GM18499 (cell line): ENCODE measurements at regions not wholly inside any gene's neighbourhood (a gene's known extent, or its start where the extent isn't known, plus 50 kb on each side); places are given as distances from the start of the nearest gene placed in this dataset.
A peak's percentile ranks its signal among the peaks of the same experiment; 100 is the strongest.
"Not testable (repeated sequence)": the region's sequence is repeated elsewhere in the genome, so short reads cannot be mapped to it uniquely, and the experiment has no call there.

ENCODE experiments used
- ATAC-seq: cut with Tn5 transposase; IDR thresholded peaks from one replicate; pipeline ENCODE4 v1.9.1; 2021; ENCODE audit warnings: moderate number of reproducible peaks; ENCODE audit not compliant: insufficient read depth, unreplicated experiment

DNA sequence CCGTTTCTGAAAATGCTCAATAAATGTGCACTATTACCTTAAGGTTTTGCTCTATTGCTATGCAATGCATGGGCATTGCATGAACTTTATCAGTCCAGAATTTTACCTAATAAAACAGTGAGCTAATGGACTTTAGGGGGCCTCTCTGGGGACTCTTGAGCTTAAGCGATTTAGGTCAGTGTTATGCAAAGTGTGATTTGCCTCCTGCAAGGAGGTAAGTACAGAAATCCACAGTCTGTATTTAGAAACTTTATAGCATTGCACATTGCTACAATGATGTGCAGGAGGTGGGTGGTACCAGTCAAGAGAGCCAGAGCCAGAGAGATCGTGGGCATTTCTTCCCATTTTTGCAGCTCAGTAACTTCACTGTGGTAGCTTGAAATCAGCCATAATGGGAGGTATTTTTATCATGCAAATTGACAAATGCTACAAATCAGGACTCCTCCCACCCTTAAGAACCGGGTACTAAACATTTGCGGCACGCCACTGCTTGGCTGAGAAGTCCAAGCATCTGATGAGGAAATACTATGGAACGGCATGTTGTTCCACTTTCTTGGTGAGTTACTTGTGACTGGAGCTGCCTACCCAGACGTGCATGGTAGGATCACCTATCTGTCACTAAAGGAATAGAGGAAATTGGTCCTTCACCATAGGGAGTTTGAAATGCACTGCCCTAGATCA is 174.6 kb upstream of the PGRMC2 start:
- ATAC-seq: no peak

DNA sequence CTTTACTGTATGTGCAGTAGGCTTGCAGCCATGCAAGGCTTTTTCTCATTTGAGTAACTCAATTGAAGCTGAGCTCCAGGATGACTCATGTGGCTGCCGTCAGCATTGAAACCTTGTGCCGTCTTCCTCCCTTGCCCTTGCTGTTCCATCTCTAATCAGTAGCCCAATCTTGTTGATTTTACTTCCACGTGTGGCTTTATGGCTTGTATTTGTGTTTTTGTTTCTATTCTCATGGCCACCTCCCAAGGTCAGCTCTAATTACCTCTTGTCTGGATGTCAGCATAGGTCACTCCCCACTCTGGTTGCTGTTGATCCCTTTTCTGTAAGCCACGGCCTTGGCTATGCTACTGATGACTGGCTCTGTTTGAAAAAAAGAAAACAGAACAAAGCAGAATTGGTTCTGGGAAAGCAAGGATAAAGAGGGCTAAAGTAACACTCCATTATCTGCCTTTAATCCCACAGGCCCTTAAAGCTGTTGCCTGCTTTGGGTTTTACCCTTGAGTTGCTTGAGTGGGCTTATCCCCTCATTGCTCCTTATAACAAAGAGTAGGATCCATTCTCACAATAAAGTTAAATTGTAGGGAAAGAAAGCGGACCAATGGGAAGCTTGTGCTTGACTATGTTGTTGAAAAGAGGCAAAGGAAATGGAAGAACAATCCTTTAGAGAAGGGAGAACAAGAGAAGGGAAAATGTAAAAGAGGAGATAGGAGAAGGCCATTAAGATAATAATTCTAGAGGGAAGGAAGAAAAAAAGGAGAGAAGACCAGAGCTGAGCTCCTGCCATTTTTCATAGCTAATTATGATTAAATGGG is 173.9 kb upstream of the PGRMC2 start:
- ATAC-seq: peak; percentile 45

DNA sequence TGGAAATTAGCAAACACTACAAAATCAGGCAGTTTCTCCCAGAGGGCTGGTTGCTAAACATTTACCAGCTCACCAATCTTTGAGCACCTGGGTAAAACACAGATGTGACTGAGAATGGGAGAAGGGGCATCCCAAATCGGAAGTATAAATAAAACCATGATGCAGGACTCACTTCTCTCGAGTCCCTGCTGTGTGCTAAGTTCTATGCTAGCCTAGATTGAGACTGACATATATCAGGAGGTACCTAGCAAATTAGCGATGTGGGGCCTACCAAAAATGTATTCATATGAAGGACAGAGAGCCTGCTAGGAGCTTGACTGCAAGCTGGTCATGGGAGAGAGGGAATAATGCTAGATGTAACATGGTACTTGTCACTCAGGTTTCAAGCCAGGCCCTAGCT is 171.9 kb upstream of the PGRMC2 start:
- ATAC-seq: no peak

DNA sequence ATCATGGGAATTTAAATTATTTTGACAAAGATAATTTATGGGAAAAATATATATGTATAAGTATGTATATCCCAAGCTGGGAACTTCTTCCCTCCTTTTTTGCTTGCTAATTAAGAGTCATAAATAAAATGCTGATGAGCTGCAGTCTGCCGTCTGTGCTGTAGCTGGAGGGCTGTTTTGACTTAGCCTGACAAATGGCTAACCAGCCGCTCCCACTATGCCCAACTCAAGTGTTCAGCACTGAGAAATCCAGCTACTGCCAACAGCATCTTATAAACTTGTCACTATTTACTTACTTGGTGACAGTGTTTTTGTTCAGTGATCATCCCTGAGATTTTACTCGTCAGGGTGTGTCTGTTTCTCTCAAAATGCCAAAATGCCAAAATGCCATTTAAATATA is 171.2 kb upstream of the PGRMC2 start:
- no peak for ATAC-seq

DNA sequence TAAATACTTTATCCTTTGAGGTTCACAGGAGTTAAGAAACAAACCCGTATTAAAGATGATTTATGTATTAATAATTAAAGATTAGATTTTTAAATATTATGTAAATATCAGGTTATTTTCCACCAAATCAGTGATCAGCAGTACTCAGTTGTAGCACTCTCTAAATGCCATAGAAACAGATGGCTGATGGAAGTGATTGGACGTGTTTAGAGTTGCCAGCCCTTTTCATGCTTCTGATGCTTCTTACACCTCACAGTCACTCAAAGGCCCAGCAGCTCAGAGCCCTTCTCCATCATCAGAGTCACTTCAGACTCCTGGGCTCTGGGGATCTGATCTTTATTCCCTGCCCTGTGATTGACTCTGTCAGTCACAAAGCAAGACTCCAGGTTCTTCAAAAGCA is 170.1 kb upstream of the PGRMC2 start:
- no peak for ATAC-seq

DNA sequence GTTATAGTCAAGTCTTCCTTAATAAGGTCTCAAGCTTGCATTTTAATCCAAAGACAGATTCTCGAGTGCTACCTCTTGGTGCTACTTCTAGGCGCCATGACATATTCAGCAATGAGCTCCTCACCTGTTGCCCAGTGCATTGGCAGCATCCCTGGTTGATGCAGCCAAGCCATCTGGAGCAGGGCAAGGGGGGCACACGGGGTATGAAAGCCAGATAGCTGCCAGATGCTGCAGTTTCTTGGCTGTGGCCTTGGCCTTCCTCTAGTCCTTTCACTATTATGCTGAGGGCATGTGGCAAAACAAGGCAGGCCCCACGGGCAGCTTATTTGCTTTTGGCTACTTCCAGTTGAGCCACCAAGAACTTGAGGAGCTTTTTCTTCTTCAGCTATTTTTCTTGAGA is 168.6 kb upstream of the PGRMC2 start:
- ATAC-seq: no peak

DNA sequence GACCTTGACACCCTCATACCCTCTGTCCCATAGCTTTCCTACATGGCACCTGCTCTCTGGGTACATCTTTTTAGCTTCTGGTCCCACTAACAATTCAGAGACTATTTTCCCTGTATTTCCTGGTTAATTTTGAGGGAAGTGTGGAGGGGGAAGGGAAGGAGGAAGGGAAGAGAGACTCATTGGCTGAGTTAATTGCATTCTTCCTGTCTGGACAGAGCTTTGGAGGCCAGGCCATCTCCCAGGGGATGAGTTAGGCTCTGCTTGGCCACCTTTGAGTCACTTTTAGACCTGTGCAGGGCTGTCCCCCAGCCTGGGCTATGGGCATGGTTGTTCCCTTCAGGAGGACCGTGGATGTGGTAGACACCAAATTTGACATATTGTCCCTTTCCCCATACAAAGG is 167.9 kb upstream of the PGRMC2 start:
- no peak for ATAC-seq

DNA sequence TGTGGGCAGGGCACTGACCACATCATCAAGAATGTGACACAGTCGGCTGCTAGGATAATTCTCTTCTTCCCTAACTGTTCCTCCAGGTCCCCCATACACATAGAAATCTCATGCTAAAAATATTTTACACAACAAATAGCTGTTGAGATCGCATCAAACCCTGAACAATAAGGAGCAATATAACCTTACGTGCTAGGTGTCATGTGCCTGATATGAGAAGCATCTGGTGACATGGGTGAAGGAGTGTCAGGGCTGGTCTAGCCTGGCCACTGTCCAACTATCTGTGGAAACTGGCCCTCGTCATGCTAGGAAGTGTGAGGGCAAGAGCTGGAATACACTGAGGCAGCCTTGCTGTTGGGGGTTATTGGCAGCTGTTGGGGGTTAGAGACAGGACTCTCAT is 167.3 kb upstream of the PGRMC2 start:
- ATAC-seq: no peak

DNA sequence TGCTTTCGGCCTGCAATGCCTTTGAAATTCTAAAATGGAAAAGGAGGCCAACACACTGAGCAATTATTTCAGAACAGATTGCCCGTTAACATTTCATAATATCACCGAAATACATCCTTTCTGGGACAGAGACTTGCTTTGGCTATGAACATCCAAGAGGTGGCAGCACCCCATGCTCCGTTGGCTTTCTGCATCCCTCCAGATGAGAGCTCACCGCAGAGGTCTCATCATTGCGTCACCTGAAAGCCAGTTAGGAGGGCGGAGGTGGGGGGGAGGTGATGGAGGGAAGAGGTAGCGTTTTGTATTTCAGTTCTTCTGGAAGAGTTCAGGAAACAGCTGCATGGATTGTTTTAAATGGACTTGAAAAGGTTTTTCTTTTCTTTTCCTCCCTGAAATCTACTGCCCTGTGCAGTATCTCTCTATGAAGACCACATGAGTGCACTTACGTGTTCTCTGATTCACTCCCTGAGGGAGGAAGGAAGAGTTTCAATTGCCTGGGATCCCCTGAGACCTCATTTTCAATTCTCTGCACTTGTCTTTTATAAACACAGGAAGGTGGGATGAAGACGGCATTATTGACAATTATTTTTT is 166.8 kb upstream of the PGRMC2 start:
- peak; percentile 94 for ATAC-seq

DNA sequence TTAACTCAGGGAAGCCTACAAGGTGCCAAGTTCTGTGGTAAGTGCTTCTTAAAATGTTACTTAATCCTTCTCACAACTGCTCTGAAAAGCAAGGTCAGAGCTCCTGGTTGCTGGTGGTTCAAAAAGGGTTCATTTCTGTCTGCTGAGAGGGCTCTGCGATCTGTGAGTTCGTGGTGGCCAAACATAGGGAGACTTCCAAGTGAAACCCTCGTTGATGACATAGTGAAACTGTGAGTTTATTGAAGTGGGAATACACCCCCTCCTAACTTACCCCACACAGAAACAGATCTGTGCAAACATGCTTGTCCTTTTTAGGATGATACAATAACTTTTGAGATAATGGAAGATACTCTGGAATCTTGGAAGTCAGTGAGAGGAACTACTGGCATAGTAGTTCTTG is 164.8 kb upstream of the PGRMC2 start:
- no peak for ATAC-seq

DNA sequence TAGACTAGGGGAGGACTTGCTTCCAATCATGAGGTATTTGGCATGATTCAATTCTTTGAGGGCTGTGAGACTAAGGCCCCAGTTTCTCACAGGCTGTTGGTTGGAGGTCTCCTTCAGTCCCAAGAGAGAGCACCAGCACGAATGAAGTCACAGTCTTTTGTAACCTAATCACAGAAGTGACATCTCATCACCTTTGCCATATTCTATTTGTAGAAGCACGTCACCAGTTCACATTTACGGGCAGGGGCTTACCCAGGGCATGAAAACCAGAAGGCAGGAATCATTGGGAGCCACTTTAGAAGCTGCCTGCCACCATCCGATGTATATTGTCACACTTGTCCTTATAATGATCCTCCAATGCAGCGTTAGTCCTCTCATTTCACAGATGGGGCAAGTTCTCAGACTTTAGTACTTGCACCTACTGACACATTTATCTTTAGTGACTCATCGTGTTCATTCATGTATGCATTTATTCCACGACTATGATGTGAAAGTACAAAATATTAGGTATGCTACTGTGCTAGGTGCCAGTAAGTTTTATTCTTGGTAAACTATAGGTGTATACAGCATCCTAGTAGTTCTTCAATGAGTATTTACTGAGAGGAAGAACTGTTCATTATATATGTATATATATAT is 163.8 kb upstream of the PGRMC2 start:
- no peak for ATAC-seq

DNA sequence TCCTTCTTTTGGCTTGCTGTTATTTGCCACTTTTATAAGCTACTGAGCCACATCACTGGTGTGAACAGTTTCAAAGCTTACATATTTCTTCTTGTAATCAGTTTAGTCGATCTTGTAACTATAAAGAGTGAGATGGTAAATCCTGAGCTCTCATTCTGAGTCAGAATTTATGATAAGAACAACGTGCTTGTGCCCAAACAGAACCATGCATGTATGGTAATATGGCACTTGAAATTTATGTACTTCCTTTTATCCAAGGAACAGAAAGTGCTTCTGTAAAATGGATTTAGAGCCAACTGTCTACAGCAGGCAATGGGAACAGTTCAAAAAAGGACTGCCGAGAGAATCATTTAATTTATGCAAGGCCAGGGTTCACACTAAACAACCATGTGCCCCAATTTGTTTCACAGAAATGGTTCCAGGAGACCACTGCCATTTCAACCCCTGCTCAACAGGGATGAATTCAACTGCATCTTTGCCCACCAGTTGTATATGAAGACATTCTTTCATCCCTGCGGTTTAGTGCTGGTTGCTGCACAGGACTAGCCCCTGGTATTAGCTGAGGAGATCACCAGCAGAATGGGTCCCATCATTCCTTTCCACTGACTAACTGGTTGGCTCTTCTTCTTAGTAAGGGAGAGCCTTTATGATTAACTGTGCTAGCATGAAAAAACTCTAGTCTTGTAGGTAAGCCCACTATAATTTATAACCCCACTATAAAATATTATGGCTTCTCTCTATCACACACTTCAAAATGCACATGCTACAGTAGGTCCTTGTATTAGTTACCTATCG is 162.9 kb upstream of the PGRMC2 start:
- ATAC-seq: no peak

DNA sequence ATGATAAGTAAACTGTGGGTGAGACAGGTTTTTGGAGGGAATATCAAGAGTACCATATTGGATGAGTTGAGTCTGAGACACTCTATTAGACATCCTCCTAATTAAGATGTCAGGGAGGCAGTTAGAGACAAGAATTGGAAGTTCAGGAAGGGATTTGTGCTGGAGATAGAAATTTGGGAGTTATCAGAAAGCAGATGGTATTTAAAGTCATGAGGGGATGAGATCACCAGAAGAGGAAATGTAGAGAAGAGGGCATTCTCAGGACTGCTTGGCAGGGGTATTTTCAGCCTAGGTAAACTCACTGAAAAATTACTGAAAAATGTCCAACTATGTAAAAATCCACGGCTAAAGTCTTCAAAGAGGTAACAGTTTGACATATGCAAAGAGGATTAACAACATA is 161.6 kb upstream of the PGRMC2 start:
- ATAC-seq: no peak

DNA sequence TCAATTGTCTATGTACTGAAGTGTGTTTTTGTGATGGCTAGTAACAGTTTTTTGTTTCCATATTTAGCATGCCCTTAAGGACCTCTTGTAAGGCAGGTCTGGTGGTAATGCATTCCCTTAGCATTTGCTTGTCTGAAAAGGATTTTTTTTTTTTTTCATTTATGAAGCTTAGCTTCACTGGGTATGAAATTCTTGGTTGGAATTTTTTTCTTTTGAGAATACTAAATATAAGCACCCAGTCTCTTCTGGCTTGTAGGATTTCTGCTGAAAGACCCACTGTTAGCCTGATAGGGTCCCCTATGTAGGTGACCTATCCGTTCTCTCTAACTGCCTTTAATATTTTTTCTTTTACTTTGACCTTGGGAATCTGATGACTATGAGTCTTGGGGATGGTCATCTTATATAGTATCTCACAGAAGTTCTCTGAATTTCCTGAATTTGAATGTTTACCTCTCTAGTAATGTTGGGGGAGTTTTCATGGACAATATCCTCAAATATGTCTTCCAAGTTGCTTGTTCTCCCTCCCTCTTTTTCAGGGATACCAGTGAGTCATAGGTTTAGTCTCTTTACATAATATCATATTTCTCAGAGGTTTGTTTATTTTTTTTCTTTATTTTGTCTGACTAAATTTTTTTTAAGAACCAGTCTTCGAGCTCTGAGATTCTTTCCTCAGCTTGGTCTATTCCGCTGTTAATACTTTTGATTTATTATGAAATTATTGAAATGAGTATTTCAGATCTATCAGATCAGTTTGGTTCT is 157.1 kb upstream of the PGRMC2 start:
- ATAC-seq: no peak

DNA sequence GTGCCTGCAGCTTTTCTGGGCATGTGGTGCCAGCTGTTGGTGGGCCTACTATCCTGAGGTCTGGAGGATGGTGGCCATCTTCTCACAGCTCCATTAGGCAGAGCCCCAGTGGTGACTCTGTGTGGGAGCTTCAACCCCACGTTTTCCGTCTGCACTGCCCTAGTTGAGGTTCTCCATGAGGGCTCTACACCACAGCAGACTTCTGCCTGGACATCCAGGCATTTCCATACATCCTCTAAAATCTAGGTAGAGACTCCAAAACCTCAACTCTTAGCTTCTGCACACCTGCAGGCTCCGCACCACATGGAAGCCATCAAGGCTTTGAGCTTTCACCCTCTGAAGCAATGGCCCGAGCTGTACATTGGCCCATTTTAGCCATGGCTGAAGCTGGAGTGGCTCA is 153.3 kb upstream of the PGRMC2 start:
- no peak for ATAC-seq

DNA sequence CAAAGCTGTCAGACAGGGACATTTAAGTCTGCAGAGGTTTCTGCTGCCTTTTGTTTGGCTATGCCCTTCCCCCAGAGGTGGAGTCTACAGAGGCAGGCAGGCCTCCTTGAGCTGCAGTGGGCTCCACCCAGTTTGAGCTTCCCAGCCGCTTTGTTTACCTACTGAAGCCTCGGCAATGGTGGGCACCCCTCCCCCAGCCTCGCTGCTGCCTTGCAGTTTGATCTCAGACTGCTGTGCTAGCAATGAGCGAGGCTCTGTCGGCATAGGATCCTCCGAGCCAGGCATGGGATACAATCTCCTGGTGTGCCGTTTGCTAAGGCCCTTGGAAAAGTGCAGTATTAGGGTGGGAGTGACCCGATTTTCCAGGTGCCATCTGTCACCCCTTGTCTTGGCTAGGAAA is 149.4 kb upstream of the PGRMC2 start:
- not testable (repeated sequence) for ATAC-seq

DNA sequence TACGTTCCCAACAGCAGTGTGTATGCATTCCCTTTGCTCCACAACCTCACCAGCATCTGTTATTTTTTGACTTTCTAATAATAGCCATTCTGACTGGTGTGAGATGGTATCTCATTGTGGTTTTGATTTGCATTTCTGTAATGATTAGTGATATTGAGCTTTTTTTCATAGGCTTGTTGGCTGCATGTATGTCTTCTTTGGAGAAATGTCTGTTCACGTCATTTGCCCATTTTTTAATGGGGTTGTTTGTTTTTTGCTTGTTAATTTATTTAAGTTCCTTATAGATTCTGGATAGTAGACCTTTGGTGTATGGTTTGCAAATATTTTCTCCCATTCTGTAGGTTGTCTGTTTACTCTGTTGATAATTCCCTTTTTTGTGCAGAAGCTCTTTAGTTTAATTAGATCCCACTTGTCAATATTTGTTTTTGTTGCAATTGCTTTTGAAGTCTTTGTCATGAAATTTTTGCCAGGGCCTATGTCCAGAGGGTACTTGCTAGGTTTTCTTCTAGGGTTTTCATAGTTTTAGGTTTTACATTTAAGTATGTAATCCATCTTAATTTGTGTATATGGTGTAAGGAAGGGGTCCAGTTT is 141.5 kb upstream of the PGRMC2 start:
- not testable (repeated sequence) for ATAC-seq

DNA sequence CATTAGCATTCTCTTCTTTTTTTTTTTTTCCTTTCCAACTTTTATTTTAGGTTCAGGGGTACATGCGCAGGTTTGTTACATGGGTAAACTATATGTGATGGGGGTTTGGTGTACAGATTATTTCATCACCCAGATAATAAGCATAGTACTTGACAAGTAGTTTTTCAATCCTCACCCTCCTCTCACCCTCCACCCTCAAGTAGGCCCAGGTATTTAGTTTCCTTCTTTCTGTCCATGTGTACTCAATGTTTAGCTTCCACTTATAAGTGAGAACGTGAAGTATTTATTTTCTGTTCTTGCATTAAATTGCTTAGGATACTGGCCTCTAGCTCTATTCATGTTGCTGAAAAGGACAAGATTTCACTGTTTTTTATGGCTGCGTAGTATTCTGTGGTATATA is 140.8 kb upstream of the PGRMC2 start:
- ATAC-seq: no peak

DNA sequence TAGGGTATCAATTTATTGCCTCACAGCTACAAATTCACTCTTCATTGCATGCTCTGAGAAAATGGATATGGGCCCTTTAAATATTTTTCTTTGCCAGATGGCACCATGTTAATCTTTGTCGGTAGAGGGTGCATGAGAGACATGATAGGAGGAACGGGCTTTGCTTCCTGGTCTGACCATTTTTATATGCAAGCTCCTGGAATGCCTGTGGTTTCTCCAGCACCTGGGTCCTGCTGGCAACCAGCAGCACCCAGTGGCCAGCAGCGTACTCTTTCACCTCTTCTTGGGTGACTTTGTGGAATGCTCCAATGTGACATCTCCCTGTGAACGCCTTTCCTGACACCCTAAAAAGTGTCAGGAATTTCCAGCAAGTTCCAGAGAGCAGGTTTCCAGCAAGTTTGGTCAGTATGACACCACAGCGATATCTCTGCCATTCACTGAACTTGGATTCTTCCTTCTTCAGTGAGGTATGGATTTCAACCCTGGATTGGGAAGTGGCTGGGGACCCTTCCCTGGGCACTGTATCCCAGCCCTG is 140.3 kb upstream of the PGRMC2 start:
- no peak for ATAC-seq
